ENCODE measurements at regions not wholly inside any gene's neighbourhood (a gene's known extent, or its start where the extent isn't known, plus 50 kb on each side); places are given as distances from the start of the nearest gene placed in this dataset.

- no peak for DNase-seq (ENCODE audit: low read depth in 2 of 3, low spot score in 2 of 3)
Measured at GRCh38 chr22:27386186-27386585, 415.4 kb downstream of the MN1 start.

GRCh38 chr22:27387561-27387960, 414.0 kb downstream of the MN1 start:
- DNase-seq (ENCODE audit: low read depth in 2 of 3, low spot score in 2 of 3) = no peak

- DNase-seq (ENCODE audit: low read depth in 2 of 3, low spot score in 2 of 3) = peak in 1 of 3 donors; percentile 48
Measured at GRCh38 chr22:27388090-27388600, 413.4 kb downstream of the MN1 start.

GRCh38 chr22:27389727-27390075, 411.9 kb downstream of the MN1 start:
- no peak for DNase-seq (ENCODE audit: low read depth in 2 of 3, low spot score in 2 of 3)

- no peak for DNase-seq (ENCODE audit: low read depth in 2 of 3, low spot score in 2 of 3)
Measured at GRCh38 chr22:27391092-27391770, 410.3 kb downstream of the MN1 start.

- no peak for DNase-seq (ENCODE audit: low read depth in 2 of 3, low spot score in 2 of 3)
Measured at GRCh38 chr22:27393371-27393770, 408.2 kb downstream of the MN1 start.

GRCh38 chr22:27394806-27395404, 406.7 kb downstream of the MN1 start:
- no peak for DNase-seq (ENCODE audit: low read depth in 2 of 3, low spot score in 2 of 3)

GRCh38 chr22:27397036-27397953, 404.3 kb downstream of the MN1 start:
- DNase-seq (ENCODE audit: low read depth in 2 of 3, low spot score in 2 of 3) = no peak

GRCh38 chr22:27397954-27398342, 403.6 kb downstream of the MN1 start:
- no peak for DNase-seq (ENCODE audit: low read depth in 2 of 3, low spot score in 2 of 3)

GRCh38 chr22:27399161-27399560, 402.4 kb downstream of the MN1 start:
- DNase-seq (ENCODE audit: low read depth in 2 of 3, low spot score in 2 of 3) = no peak

- no peak for DNase-seq (ENCODE audit: low read depth in 2 of 3, low spot score in 2 of 3)
Measured at GRCh38 chr22:27400811-27401210, 400.7 kb downstream of the MN1 start.

- no peak for DNase-seq (ENCODE audit: low read depth in 2 of 3, low spot score in 2 of 3)
Measured at GRCh38 chr22:27401321-27401720, 400.2 kb downstream of the MN1 start.

GRCh38 chr22:27404441-27404840, 397.1 kb downstream of the MN1 start:
- no peak for DNase-seq (ENCODE audit: low read depth in 2 of 3, low spot score in 2 of 3)

GRCh38 chr22:27405672-27406388, 395.7 kb downstream of the MN1 start:
- DNase-seq (ENCODE audit: low read depth in 2 of 3, low spot score in 2 of 3) = peak in 2 of 3 donors; percentile 41 to 57

GRCh38 chr22:27406389-27406861, 395.1 kb downstream of the MN1 start:
- DNase-seq (ENCODE audit: low read depth in 2 of 3, low spot score in 2 of 3) = no peak

GRCh38 chr22:27407369-27407985, 394.1 kb downstream of the MN1 start:
- no peak for DNase-seq (ENCODE audit: low read depth in 2 of 3, low spot score in 2 of 3)

GRCh38 chr22:27408068-27408467, 393.5 kb downstream of the MN1 start:
- DNase-seq (ENCODE audit: low read depth in 2 of 3, low spot score in 2 of 3) = peak in 1 of 3 donors; percentile 18

- DNase-seq (ENCODE audit: low read depth in 2 of 3, low spot score in 2 of 3) = no peak
Measured at GRCh38 chr22:27409299-27409698, 392.3 kb downstream of the MN1 start.

- DNase-seq (ENCODE audit: low read depth in 2 of 3, low spot score in 2 of 3) = no peak
Measured at GRCh38 chr22:27412866-27413445, 388.6 kb downstream of the MN1 start.

GRCh38 chr22:27413702-27414101, 387.9 kb downstream of the MN1 start:
- DNase-seq (ENCODE audit: low read depth in 2 of 3, low spot score in 2 of 3) = no peak

All from hematopoietic multipotent progenitor cell (in vitro differentiated cells).